ENCODE measurements at regions not wholly inside any gene's neighbourhood (a gene's known extent, or its start where the extent isn't known, plus 50 kb on each side); places are given as distances from the start of the nearest gene placed in this dataset.

- ATAC-seq (ENCODE audit: low read depth) (no peak), DNase-seq (peak; percentile 26)
- H3K27me3 ChIP-seq (ENCODE audit: control insufficient read depth, insufficient read depth, low read length): no peaks in the 10 kb centered on the region
- H3K36me3 ChIP-seq (ENCODE audit: control insufficient read depth, insufficient read depth, low read length): no peaks in the 10 kb centered on the region
- no peak overlapping the region for H3K4ac ChIP-seq (ENCODE audit: low read depth, low read length)
- H3K4me1 ChIP-seq (ENCODE audit: control insufficient read depth, insufficient read depth, low read length): no peaks in the 10 kb centered on the region; the same call in 1 of the 2 replicates
- dilution Hi-C loops (cut with HindIII; ENCODE audit: low sequenced_read_pairs, unreplicated experiment): no loop called here
- intact Hi-C loops (cut with micrococcal nuclease): no loop called here
- no peak overlapping the region for H2BK120ac ChIP-seq (ENCODE audit: low read depth, low read length)
- no peak overlapping the region for H3K56ac ChIP-seq (ENCODE audit: extremely low read depth, insufficient read depth, low read length)
- WGBS, 2 experiments (ENCODE audit: extremely low coverage in 2 of 2, insufficient read length in 1 of 2): no CpG with 5 or more reads among the region's 4 CpGs
- no peak overlapping the region for H3K27ac ChIP-seq (ENCODE audit: insufficient read depth, low read length)
- H2AK5ac ChIP-seq (ENCODE audit: low read depth, low read length): no peak overlapping the region
- in situ Hi-C loops (cut with MboI; ENCODE audit: low sequenced_read_pairs): no loop called here
- no peak overlapping the region for H2AFZ ChIP-seq (replicated peaks; ENCODE audit: low read length, poor library complexity)
- POLR2A ChIA-PET (ENCODE audit: unreplicated experiment): interaction anchor here (0.6 kb wide), 1 partner anchor 509 kb away, joined by 3 read pairs; no protein-coding TSS in a partner anchor
- no peak overlapping the region for H2BK5ac ChIP-seq (ENCODE audit: low read depth, low read length, poor library complexity, severe bottlenecking)
- no peaks in the 10 kb centered on the region for H4K20me1 ChIP-seq (ENCODE audit: insufficient read depth, low read length)
- H3K9ac ChIP-seq (ENCODE audit: low read depth, low read length): no peak overlapping the region
- no TSS peak for BruUV-seq (replicated peaks)
- H3K14ac ChIP-seq (replicated peaks; ENCODE audit: low read depth, low read length): no peak overlapping the region
- no peaks in the 10 kb centered on the region for H3K9me3 ChIP-seq (ENCODE audit: control insufficient read depth, insufficient read depth, low read length)
- H2BK20ac ChIP-seq (ENCODE audit: low read depth, low read length): no peak overlapping the region
- no peak overlapping the region for H2AK9ac ChIP-seq (replicated peaks; ENCODE audit: low read depth, low read length, poor library complexity)
- no peak overlapping the region for H4K91ac ChIP-seq (ENCODE audit: insufficient read depth, low read depth, low read length)
- H2BK15ac ChIP-seq (ENCODE audit: low read depth, low read length): no peak overlapping the region
- H4K8ac ChIP-seq (ENCODE audit: low read depth in 2 of 2, low read length in 2 of 2): no peak overlapping the region
- H3K23ac ChIP-seq (ENCODE audit: low read depth, low read length): no peak overlapping the region
- no peak overlapping the region for H3K4me3 ChIP-seq (ENCODE audit: insufficient read depth, low read depth, low read length)
- H3K79me1 ChIP-seq (ENCODE audit: low read depth in 1 of 2, low read length in 2 of 2): no peaks in the 10 kb centered on the region
- CTCF ChIA-PET: no interaction called here
- no peaks in the 10 kb centered on the region for H3K9me1 ChIP-seq (ENCODE audit: insufficient read depth, low read length)
- H3K18ac ChIP-seq (ENCODE audit: low read depth, low read length): no peak overlapping the region
- no peak for TF ChIP-seq ELK1 (IDR thresholded peaks at IDR 0.05; ENCODE audit: borderline replicate concordance, low read depth, low read length)
- no peak for TF ChIP-seq RAD21 (IDR thresholded peaks at IDR 0.05; ENCODE audit: low read length)
- no peak for TF ChIP-seq CEBPB (IDR thresholded peaks at IDR 0.05; ENCODE audit: low read depth, low read length)
- no peak for TF ChIP-seq RFX5 (IDR thresholded peaks at IDR 0.05; ENCODE audit: low read depth, low read length)
- no peak for TF ChIP-seq MAZ (IDR thresholded peaks at IDR 0.05; ENCODE audit: borderline replicate concordance, low read depth, low read length)
- TF ChIP-seq CHD1 (IDR thresholded peaks at IDR 0.05; ENCODE audit: low read depth, low read length): no peak
- no peak overlapping the region for H4K5ac ChIP-seq (ENCODE audit: low read depth, low read length)
- no peak overlapping the region; the same call in 1 of the 2 replicates for H3K4me2 ChIP-seq (ENCODE audit: low read depth, low read length)
Observed at GRCh38 chr6:22636452-22636851, 67.1 kb downstream of the HDGFL1 start.
